ENCODE measurements at regions not wholly inside any gene's neighbourhood (a gene's known extent, or its start where the extent isn't known, plus 50 kb on each side); places are given as distances from the start of the nearest gene placed in this dataset.

GRCh38 chr18:1045658-1046057 lies 141.0 kb downstream of the ADCYAP1 start (continued):
- TF ChIP-seq, protein P1, sequence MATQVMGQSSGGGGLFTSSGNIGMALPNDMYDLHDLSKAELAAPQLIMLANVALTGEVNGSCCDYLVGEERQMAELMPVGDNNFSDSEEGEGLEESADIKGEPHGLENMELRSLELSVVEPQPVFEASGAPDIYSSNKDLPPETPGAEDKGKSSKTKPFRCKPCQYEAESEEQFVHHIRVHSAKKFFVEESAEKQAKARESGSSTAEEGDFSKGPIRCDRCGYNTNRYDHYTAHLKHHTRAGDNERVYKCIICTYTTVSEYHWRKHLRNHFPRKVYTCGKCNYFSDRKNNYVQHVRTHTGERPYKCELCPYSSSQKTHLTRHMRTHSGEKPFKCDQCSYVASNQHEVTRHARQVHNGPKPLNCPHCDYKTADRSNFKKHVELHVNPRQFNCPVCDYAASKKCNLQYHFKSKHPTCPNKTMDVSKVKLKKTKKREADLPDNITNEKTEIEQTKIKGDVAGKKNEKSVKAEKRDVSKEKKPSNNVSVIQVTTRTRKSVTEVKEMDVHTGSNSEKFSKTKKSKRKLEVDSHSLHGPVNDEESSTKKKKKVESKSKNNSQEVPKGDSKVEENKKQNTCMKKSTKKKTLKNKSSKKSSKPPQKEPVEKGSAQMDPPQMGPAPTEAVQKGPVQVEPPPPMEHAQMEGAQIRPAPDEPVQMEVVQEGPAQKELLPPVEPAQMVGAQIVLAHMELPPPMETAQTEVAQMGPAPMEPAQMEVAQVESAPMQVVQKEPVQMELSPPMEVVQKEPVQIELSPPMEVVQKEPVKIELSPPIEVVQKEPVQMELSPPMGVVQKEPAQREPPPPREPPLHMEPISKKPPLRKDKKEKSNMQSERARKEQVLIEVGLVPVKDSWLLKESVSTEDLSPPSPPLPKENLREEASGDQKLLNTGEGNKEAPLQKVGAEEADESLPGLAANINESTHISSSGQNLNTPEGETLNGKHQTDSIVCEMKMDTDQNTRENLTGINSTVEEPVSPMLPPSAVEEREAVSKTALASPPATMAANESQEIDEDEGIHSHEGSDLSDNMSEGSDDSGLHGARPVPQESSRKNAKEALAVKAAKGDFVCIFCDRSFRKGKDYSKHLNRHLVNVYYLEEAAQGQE (IDR thresholded peaks at IDR 0.05; ENCODE audit: low read depth) = no peak
- TF ChIP-seq, protein P2, sequence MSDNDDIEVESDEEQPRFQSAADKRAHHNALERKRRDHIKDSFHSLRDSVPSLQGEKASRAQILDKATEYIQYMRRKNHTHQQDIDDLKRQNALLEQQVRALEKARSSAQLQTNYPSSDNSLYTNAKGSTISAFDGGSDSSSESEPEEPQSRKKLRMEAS (IDR thresholded peaks at IDR 0.05) = no peak
- no peak for TF ChIP-seq POLR2A (IDR thresholded peaks at IDR 0.05; ENCODE audit: borderline replicate concordance, extremely low read depth, insufficient read depth, insufficient read length)
- TF ChIP-seq EZH2phosphoT487 (IDR thresholded peaks at IDR 0.05; ENCODE audit: borderline replicate concordance) = no peak

DNA sequence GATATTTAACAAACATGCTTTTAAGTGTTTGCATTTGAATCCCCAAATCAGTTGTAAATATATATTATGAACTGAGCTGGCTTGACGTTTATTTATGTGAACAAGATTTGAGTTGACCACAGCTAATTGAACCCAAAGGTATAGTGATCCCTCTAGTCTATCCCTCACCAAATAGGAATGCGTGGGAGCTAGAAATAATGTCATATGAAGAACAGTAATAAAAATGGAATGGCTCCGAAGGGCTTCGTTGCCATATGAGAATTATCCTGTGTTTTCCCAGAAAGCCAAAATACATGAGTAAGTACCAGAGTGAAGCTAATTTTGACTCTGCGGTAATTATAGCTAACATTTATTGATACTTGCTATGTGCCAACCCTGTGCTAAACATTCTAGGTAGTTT lies 142.7 kb downstream of the ADCYAP1 start:
- no peak for DNase-seq (ENCODE audit: low read depth, low spot score)
- H3K9ac ChIP-seq (ENCODE audit: low read length) = no peak overlapping the region
- H3K79me2 ChIP-seq (ENCODE audit: insufficient read depth, low read length) = no peaks in the 10 kb centered on the region
- ChIA-PET CTCF (no interaction called here), POLR2A (no interaction called here), RAD21 (ENCODE audit: low non-redundant PET in 1 of 2, low total read pairs in 2 of 2, uncharacterized antibody in 2 of 2, unreplicated experiment in 2 of 2) (no interaction called here)
- H3K27me3 ChIP-seq (ENCODE audit: insufficient read depth, low read length) = no peaks in the 10 kb centered on the region
- intact Hi-C loops (cut with micrococcal nuclease) = no loop called here
- H3K4me1 ChIP-seq (ENCODE audit: control insufficient read depth in 1 of 2, insufficient read depth in 2 of 2, low read length in 2 of 2) = 0 out of 4 replicates have a peak, but pooled peaks cover 0 to 3% of the 10 kb centered on the region in 2 experiments
- no peaks in the 10 kb centered on the region for H3K36me3 ChIP-seq (ENCODE audit: control insufficient read depth in 1 of 2, insufficient read depth in 2 of 2, low read length in 2 of 2)
- no peaks in the 10 kb centered on the region for H3K9me2 ChIP-seq (ENCODE audit: insufficient read depth)
- no peak overlapping the region for H3K27ac ChIP-seq (ENCODE audit: low read depth, low read length)
- BruUV-seq (replicated peaks) = no TSS peak
- no peak overlapping the region for H2AFZ ChIP-seq (ENCODE audit: low read depth, low read length, poor library complexity, severe bottlenecking)
- no peaks in the 10 kb centered on the region for H3K9me3 ChIP-seq (ENCODE audit: control insufficient read depth in 1 of 2, insufficient read depth in 1 of 2, low read depth in 1 of 2, low read length in 2 of 2)
- no peaks in the 10 kb centered on the region for H4K20me1 ChIP-seq (ENCODE audit: insufficient read depth)
- H3K4me3 ChIP-seq (replicated peaks in 1 of 2; ENCODE audit: low read depth in 1 of 2, low read length in 2 of 2) = no peak overlapping the region
- ATAC-seq = no peak
- H3K4me2 ChIP-seq (ENCODE audit: low read length) = no peak overlapping the region
- no peak for TF ChIP-seq EZH2phosphoT487 (IDR thresholded peaks at IDR 0.05; ENCODE audit: borderline replicate concordance)
- TF ChIP-seq ELF1 (IDR thresholded peaks at IDR 0.05; ENCODE audit: borderline replicate concordance, low read depth) = no peak
- TF ChIP-seq TCF7L2 (IDR thresholded peaks at IDR 0.05; ENCODE audit: borderline replicate concordance, extremely low read depth, insufficient read depth, insufficient read length) = no peak
- no peak for TF ChIP-seq YY1 (IDR thresholded peaks at IDR 0.05; ENCODE audit: extremely low read depth, insufficient replicate concordance, low read depth, low read length)
- no peak for TF ChIP-seq SIN3A (IDR thresholded peaks at IDR 0.05; ENCODE audit: low read depth)
- no peak for TF ChIP-seq SP1 (IDR thresholded peaks at IDR 0.05; ENCODE audit: low read depth)
- TF ChIP-seq JUND (IDR thresholded peaks at IDR 0.05) = no peak
- TF ChIP-seq ZBTB33 (IDR thresholded peaks at IDR 0.05; ENCODE audit: extremely low read depth, insufficient replicate concordance, low read length) = no peak
- TF ChIP-seq ZFX (IDR thresholded peaks at IDR 0.05) = no peak
- TF ChIP-seq, protein P2 (IDR thresholded peaks at IDR 0.05) = no peak
- no peak for TF ChIP-seq SRF (IDR thresholded peaks at IDR 0.05; ENCODE audit: low read depth)
- no peak for TF ChIP-seq CBX3 (IDR thresholded peaks at IDR 0.05; ENCODE audit: low read depth)
- no peak for TF ChIP-seq CEBPB (IDR thresholded peaks at IDR 0.05; ENCODE audit: low read depth)
- TF ChIP-seq FOSL1 (IDR thresholded peaks at IDR 0.05; ENCODE audit: low read depth) = no peak
- no peak for TF ChIP-seq ATF3 (IDR thresholded peaks at IDR 0.05)
